ENCODE measurements at regions not wholly inside any gene's neighbourhood (a gene's known extent, or its start where the extent isn't known, plus 50 kb on each side); places are given as distances from the start of the nearest gene placed in this dataset.

DNA sequence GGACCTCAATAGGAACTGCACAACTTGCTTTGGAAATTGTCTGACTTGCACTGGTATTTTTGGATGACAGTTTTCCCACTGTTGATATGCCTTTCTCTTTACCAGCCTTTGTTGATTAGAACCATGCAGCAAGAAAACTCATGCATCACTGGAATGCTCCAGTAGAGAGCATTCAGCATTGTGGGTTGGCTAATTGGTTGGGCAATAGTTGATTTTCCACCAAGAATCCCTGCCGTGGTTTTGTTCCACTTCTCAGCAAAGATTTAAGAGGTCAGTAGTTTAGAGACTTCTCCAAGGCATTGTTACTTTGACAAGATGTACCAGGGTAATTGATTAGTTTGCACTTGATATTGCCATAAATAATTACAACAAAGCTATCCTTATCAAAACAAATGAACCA, 260.0 kb downstream of the DHX35 start:
- TF ChIP-seq, protein P1, sequence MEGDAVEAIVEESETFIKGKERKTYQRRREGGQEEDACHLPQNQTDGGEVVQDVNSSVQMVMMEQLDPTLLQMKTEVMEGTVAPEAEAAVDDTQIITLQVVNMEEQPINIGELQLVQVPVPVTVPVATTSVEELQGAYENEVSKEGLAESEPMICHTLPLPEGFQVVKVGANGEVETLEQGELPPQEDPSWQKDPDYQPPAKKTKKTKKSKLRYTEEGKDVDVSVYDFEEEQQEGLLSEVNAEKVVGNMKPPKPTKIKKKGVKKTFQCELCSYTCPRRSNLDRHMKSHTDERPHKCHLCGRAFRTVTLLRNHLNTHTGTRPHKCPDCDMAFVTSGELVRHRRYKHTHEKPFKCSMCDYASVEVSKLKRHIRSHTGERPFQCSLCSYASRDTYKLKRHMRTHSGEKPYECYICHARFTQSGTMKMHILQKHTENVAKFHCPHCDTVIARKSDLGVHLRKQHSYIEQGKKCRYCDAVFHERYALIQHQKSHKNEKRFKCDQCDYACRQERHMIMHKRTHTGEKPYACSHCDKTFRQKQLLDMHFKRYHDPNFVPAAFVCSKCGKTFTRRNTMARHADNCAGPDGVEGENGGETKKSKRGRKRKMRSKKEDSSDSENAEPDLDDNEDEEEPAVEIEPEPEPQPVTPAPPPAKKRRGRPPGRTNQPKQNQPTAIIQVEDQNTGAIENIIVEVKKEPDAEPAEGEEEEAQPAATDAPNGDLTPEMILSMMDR (conservative IDR thresholded peaks at IDR 0.05 in 1 of 2, IDR thresholded peaks at IDR 0.05 in 1 of 2; ENCODE audit: extremely low read depth in 1 of 2, insufficient read depth in 1 of 2, low read depth in 1 of 2, low read length in 2 of 2): no peak
- no peak for TF ChIP-seq EZH2 (IDR thresholded peaks at IDR 0.05; ENCODE audit: borderline replicate concordance, low read length)
